Esophagus squamous epithelium (tissue), 4 donors: ENCODE measurements at regions not wholly inside any gene's neighbourhood (a gene's known extent, or its start where the extent isn't known, plus 50 kb on each side); places are given as distances from the start of the nearest gene placed in this dataset.

Experiments
- CTCF ChIP-seq, 6 experiments: fragments of 450-650 bp in 4 of 6; fragments of 200-600 bp in 2 of 6; sonication (generic) in 2 of 6; IDR thresholded peaks; one replicate each; pipeline ENCODE4 v1.5.1; 2016 to 2019; ENCODE audit warnings: antibody characterized with exemption in 6 of 6, mild to moderate bottlenecking in 4 of 6, moderate library complexity in 4 of 6
- POLR2A ChIP-seq, 4 donors: fragments of 450-650 bp; IDR thresholded peaks; one replicate each; pipeline ENCODE4 v1.6.1; 2017; ENCODE audit warnings: antibody characterized with exemption in 4 of 4, mild to moderate bottlenecking in 4 of 4, moderate library complexity in 3 of 4

- TF ChIP-seq CTCF (IDR thresholded peaks at IDR 0.05): no peak
- TF ChIP-seq POLR2A (IDR thresholded peaks at IDR 0.05): no peak
Measured at GRCh38 chr4:127143460-127144195, 489.1 kb upstream of the INTU start.
